ENCODE measurements at regions not wholly inside any gene's neighbourhood (a gene's known extent, or its start where the extent isn't known, plus 50 kb on each side); places are given as distances from the start of the nearest gene placed in this dataset.
"Not testable (repeated sequence)": the region's sequence is repeated elsewhere in the genome, so short reads cannot be mapped to it uniquely, and the experiment has no call there.

GRCh38 chr6:141764388-141764787, 368.3 kb upstream of the GJE1 start:
- DNase-seq, result no peak

GRCh38 chr6:141758430-141758829, 374.3 kb upstream of the GJE1 start:
- DNase-seq, result no peak

- no peak for DNase-seq
Observed at GRCh38 chr6:141753180-141753579, 379.5 kb upstream of the GJE1 start.

GRCh38 chr6:141752677-141753076, 380.0 kb upstream of the GJE1 start:
- no peak for DNase-seq

- DNase-seq, result not testable (repeated sequence)
Observed at GRCh38 chr6:141746324-141746723, 386.4 kb upstream of the GJE1 start.

GRCh38 chr6:141744971-141745370, 387.8 kb upstream of the GJE1 start:
- no peak for DNase-seq

GRCh38 chr6:141744194-141744925, 388.4 kb upstream of the GJE1 start:
- DNase-seq, result no peak

GRCh38 chr6:141736104-141736503, 396.6 kb upstream of the GJE1 start:
- peak; percentile 47 to 54 for DNase-seq

GRCh38 chr6:141735126-141735525, 397.6 kb upstream of the GJE1 start:
- no peak for DNase-seq

GRCh38 chr6:141734071-141734840, 398.5 kb upstream of the GJE1 start:
- DNase-seq, result no peak

- no peak for DNase-seq
Observed at GRCh38 chr6:141729146-141729545, 403.6 kb upstream of the GJE1 start.

GRCh38 chr6:141728330-141728729, 404.4 kb upstream of the GJE1 start:
- no peak for DNase-seq

- DNase-seq, result peak; percentile 32 to 61
Observed at GRCh38 chr6:141726248-141726647, 406.5 kb upstream of the GJE1 start.

GRCh38 chr6:141724731-141725130, 408.0 kb upstream of the GJE1 start:
- DNase-seq, result no peak

- no peak for DNase-seq
Observed at GRCh38 chr6:141719476-141719875, 413.2 kb upstream of the GJE1 start.

- no peak for DNase-seq
Observed at GRCh38 chr6:141705431-141705830, 427.3 kb upstream of the GJE1 start.

GRCh38 chr6:141704151-141704550, 428.6 kb upstream of the GJE1 start:
- no peak for DNase-seq

- no peak for DNase-seq
Observed at GRCh38 chr6:141701732-141702131, 431.0 kb upstream of the GJE1 start.

GRCh38 chr6:141700819-141701218, 431.9 kb upstream of the GJE1 start:
- no peak for DNase-seq

- no peak for DNase-seq
Observed at GRCh38 chr6:141688916-141689315, 443.8 kb upstream of the GJE1 start.

GRCh38 chr6:141685416-141685815, 447.3 kb upstream of the GJE1 start:
- no peak for DNase-seq

- no peak for DNase-seq
Observed at GRCh38 chr6:141682391-141682790, 450.3 kb upstream of the GJE1 start.

GRCh38 chr6:141677598-141678211, 455.0 kb upstream of the GJE1 start:
- peak; percentile 23 to 27 for DNase-seq

GRCh38 chr6:141675957-141676356, 456.8 kb upstream of the GJE1 start:
- peak in 1 of 2 experiments; percentile 23 for DNase-seq

Data from SHP77 (cell line).